ENCODE measurements at regions not wholly inside any gene's neighbourhood (a gene's known extent, or its start where the extent isn't known, plus 50 kb on each side); places are given as distances from the start of the nearest gene placed in this dataset.

GRCh38 chr16:48462106-48462740 lies 77.0 kb upstream of the SIAH1 start:
- TF ChIP-seq POLR2A (IDR thresholded peaks at IDR 0.05): no peak
- TF ChIP-seq CTCF (IDR thresholded peaks at IDR 0.05): no peak

Measured in esophagus squamous epithelium (tissue), 4 donors.